WTC11 (cell line): ENCODE measurements at regions not wholly inside any gene's neighbourhood (a gene's known extent, or its start where the extent isn't known, plus 50 kb on each side); places are given as distances from the start of the nearest gene placed in this dataset.

Experiments used
- NFYB ChIP-seq: sonication (generic); formaldehyde crosslinking; conservative IDR thresholded peaks from 2 replicates; pipeline ENCODE4 v1.8.0; 2022; ENCODE audit warnings: low read depth, missing genetic modification reagents
- SMAD4 ChIP-seq: sonication (generic); formaldehyde crosslinking; IDR thresholded peaks from 2 replicates; pipeline ENCODE4 v1.8.0; 2022; ENCODE audit warnings: mild to moderate bottlenecking, missing genetic modification reagents
- ZNF138 ChIP-seq: sonication (generic); formaldehyde crosslinking; conservative IDR thresholded peaks from 2 replicates; pipeline ENCODE4 v1.8.1; 2022; ENCODE audit warnings: mild to moderate bottlenecking, moderate library complexity, missing genetic modification reagents
- TF ChIP-seq, protein P1 (sequence below): fragments of 200-600 bp; IDR thresholded peaks from 2 replicates; pipeline ENCODE4 v1.8.0; 2022; ENCODE audit warnings: antibody characterized with exemption
- TF ChIP-seq, protein P2 (sequence below): sonication (generic); formaldehyde crosslinking; IDR thresholded peaks from 2 replicates; pipeline ENCODE4 v1.8.1; 2023; ENCODE audit warnings: mild to moderate bottlenecking, missing genetic modification reagents, borderline replicate concordance
- TF ChIP-seq, protein P3 (sequence below): sonication (generic); formaldehyde crosslinking; IDR thresholded peaks from 2 replicates; pipeline ENCODE4 v1.8.0; 2022; ENCODE audit warnings: mild to moderate bottlenecking, missing genetic modification reagents
- TF ChIP-seq, protein P4 (sequence below): sonication (generic); formaldehyde crosslinking; IDR thresholded peaks from 2 replicates; pipeline ENCODE4 v1.8.1; 2022; ENCODE audit warnings: low read depth, missing genetic modification reagents, borderline replicate concordance

DNA sequence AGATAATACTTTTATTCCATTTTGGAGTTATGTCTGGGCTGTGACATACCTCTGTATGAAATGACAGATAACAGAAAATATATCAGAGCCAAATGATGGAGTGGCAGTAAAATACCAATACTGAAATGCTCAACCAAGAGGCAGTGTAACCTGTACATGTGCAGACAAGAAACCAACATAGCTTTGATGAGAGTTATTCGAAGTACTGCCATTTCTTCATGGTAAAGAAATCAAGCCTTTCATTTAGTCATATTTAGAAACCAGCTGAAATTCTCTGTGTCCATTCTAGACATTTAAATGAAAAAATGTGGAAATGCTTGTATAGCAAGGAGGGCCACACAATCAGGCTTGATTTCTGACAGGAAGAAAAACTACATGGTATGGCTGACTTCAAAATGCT is 127.1 kb upstream of the PTPRZ1 start:
- TF ChIP-seq, protein P1, sequence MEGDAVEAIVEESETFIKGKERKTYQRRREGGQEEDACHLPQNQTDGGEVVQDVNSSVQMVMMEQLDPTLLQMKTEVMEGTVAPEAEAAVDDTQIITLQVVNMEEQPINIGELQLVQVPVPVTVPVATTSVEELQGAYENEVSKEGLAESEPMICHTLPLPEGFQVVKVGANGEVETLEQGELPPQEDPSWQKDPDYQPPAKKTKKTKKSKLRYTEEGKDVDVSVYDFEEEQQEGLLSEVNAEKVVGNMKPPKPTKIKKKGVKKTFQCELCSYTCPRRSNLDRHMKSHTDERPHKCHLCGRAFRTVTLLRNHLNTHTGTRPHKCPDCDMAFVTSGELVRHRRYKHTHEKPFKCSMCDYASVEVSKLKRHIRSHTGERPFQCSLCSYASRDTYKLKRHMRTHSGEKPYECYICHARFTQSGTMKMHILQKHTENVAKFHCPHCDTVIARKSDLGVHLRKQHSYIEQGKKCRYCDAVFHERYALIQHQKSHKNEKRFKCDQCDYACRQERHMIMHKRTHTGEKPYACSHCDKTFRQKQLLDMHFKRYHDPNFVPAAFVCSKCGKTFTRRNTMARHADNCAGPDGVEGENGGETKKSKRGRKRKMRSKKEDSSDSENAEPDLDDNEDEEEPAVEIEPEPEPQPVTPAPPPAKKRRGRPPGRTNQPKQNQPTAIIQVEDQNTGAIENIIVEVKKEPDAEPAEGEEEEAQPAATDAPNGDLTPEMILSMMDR: no peak
- TF ChIP-seq, protein P2, sequence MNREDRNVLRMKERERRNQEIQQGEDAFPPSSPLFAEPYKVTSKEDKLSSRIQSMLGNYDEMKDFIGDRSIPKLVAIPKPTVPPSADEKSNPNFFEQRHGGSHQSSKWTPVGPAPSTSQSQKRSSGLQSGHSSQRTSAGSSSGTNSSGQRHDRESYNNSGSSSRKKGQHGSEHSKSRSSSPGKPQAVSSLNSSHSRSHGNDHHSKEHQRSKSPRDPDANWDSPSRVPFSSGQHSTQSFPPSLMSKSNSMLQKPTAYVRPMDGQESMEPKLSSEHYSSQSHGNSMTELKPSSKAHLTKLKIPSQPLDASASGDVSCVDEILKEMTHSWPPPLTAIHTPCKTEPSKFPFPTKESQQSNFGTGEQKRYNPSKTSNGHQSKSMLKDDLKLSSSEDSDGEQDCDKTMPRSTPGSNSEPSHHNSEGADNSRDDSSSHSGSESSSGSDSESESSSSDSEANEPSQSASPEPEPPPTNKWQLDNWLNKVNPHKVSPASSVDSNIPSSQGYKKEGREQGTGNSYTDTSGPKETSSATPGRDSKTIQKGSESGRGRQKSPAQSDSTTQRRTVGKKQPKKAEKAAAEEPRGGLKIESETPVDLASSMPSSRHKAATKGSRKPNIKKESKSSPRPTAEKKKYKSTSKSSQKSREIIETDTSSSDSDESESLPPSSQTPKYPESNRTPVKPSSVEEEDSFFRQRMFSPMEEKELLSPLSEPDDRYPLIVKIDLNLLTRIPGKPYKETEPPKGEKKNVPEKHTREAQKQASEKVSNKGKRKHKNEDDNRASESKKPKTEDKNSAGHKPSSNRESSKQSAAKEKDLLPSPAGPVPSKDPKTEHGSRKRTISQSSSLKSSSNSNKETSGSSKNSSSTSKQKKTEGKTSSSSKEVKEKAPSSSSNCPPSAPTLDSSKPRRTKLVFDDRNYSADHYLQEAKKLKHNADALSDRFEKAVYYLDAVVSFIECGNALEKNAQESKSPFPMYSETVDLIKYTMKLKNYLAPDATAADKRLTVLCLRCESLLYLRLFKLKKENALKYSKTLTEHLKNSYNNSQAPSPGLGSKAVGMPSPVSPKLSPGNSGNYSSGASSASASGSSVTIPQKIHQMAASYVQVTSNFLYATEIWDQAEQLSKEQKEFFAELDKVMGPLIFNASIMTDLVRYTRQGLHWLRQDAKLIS (CRISPR knock-in tag): no peak
- TF ChIP-seq NFYB (CRISPR knock-in tag) (no peak), SMAD4 (CRISPR knock-in tag) (no peak), ZNF138 (CRISPR knock-in tag) (no peak)
- TF ChIP-seq, protein P3, sequence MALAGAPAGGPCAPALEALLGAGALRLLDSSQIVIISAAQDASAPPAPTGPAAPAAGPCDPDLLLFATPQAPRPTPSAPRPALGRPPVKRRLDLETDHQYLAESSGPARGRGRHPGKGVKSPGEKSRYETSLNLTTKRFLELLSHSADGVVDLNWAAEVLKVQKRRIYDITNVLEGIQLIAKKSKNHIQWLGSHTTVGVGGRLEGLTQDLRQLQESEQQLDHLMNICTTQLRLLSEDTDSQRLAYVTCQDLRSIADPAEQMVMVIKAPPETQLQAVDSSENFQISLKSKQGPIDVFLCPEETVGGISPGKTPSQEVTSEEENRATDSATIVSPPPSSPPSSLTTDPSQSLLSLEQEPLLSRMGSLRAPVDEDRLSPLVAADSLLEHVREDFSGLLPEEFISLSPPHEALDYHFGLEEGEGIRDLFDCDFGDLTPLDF (CRISPR knock-in tag): no peak
- TF ChIP-seq, protein P4, sequence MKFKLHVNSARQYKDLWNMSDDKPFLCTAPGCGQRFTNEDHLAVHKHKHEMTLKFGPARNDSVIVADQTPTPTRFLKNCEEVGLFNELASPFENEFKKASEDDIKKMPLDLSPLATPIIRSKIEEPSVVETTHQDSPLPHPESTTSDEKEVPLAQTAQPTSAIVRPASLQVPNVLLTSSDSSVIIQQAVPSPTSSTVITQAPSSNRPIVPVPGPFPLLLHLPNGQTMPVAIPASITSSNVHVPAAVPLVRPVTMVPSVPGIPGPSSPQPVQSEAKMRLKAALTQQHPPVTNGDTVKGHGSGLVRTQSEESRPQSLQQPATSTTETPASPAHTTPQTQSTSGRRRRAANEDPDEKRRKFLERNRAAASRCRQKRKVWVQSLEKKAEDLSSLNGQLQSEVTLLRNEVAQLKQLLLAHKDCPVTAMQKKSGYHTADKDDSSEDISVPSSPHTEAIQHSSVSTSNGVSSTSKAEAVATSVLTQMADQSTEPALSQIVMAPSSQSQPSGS (CRISPR knock-in tag): no peak
